T-helper 1 cell treated with Interleukin-12 subunit alpha and Interleukin-12 subunit beta and Interleukin-4 antibody, amounts not matched to agents 30 ng/mL and 1 ng/mL, for 36 hours (primary cell): ENCODE measurements at regions not wholly inside any gene's neighbourhood (a gene's known extent, or its start where the extent isn't known, plus 50 kb on each side); places are given as distances from the start of the nearest gene placed in this dataset.

Source experiments
- intact Hi-C: fragments of 100-400 bp; cut with micrococcal nuclease; formaldehyde crosslinking; loops from one replicate; pipeline ENCODE4 v1.15.1; 2024

DNA sequence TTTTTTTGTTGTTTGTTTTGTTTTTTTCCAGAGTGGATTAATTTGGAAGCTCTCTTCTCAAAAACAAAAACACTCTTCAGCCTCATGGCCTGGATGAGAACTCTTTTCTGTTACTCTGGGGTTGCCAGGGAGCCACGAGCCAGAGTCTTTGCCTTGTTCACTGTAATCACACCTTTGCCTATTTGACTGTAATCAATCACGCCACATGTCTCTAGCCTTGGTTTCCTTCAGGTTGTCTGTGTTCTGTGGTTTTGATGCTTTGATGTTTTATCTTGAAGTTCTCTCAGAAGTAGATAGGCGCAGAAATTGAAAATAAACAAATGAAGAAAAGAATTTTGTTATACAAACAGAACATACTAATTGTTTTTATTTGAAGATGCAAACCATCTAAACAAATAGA is 62.3 kb upstream of the IGF1R start:
- intact Hi-C loops: no loop called here

DNA sequence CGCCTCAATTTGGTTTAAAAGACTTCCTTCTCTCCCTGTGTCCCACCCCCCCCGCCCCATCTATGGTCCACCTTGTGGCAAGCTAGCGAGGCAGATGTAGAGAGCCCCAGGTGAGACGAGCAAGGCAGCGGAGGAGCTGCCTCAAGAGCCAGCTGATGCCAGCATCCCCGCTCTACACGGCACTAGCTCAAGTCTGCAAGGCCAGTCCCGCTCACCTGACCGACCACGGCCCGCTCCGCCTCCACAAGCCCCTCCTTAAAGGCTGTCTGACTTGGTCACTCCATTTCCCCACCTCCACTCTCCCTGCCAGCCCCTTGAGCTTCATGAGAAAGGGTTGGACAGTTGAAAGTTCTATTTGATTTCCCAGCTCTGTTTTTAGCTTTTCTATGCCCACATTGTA is 56.2 kb upstream of the IGF1R start:
- intact Hi-C loops: no loop called here

DNA sequence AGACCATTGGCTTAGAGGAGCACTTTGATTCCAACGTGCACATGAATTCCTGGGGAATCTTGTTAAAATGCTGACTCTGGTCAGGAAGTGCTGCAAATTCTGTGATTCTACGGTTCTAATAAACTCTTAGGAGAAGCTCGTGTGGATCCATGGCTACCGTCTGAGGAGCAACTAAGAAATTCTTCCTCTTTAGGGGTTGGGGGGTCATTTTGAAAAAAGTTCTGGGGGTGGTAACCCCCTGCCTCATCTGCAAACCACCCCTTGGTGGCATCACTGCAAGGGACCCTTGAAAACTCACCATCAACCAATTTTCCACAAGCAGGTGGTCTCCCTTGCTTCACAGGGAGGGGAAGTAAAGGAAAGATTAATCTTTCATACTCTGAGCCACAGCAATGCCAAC is 52.2 kb upstream of the IGF1R start:
- intact Hi-C loops: no loop called here

DNA sequence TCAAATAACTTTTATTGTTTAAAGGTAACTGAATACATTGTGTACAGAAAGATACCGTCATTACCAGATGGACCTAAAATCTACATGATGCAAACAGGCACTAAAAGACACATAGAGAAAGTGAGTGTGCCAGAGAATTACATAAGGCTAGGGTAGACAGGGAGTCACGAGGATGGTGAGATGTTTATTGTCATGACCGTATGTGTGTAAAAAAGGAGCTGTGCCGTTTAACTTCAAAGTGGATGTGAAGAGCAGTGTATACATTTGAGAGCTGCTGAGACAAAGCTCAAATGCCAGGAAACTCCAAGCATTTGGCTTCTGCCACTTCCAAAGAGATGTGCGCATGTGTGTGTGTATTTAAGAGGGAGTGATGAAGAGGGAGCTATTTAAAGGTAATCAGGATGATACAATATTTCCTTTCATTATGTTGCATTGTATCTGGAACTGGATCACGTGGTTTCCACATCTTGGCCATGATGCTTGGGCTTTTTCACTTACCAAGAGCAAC is 51.4 kb upstream of the IGF1R start:
- intact Hi-C loops: no loop called here

DNA sequence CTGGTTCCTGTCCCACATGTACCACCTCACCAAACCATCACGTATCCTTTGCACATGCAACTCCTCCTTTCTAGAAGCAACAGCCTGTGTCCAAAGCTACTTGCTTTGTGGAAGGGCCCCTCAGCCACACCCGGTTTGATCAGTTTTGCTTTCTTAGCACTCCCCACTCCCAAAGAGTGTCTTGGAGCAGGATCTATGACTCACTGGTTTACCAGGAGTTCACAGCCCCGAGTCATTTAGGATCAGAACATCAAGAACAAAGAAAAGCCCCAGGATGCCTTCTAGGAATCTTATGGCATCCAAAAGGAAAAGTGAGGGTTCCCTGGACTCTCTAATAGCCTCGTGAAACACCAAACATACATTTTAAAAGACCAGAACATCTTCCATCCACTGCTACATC is 50.7 kb upstream of the IGF1R start:
- intact Hi-C loops: no loop called here
